ENCODE measurements at regions not wholly inside any gene's neighbourhood (a gene's known extent, or its start where the extent isn't known, plus 50 kb on each side); places are given as distances from the start of the nearest gene placed in this dataset.
A peak's percentile ranks its signal among the peaks of the same experiment; 100 is the strongest.

- TF ChIP-seq, protein P1, sequence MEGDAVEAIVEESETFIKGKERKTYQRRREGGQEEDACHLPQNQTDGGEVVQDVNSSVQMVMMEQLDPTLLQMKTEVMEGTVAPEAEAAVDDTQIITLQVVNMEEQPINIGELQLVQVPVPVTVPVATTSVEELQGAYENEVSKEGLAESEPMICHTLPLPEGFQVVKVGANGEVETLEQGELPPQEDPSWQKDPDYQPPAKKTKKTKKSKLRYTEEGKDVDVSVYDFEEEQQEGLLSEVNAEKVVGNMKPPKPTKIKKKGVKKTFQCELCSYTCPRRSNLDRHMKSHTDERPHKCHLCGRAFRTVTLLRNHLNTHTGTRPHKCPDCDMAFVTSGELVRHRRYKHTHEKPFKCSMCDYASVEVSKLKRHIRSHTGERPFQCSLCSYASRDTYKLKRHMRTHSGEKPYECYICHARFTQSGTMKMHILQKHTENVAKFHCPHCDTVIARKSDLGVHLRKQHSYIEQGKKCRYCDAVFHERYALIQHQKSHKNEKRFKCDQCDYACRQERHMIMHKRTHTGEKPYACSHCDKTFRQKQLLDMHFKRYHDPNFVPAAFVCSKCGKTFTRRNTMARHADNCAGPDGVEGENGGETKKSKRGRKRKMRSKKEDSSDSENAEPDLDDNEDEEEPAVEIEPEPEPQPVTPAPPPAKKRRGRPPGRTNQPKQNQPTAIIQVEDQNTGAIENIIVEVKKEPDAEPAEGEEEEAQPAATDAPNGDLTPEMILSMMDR (conservative IDR thresholded peaks at IDR 0.05; ENCODE audit: low read depth, low read length), result peak; percentile 49
- TF ChIP-seq EZH2 (IDR thresholded peaks at IDR 0.05; ENCODE audit: low read length, unreplicated experiment), result no peak
Measured at GRCh38 chr4:154082760-154083535, 294.1 kb upstream of the SFRP2 start.
